GM21786 (cell line): ENCODE measurements at regions not wholly inside any gene's neighbourhood (a gene's known extent, or its start where the extent isn't known, plus 50 kb on each side); places are given as distances from the start of the nearest gene placed in this dataset.

ENCODE experiments used
- ATAC-seq: cut with Tn5 transposase; IDR thresholded peaks from one replicate; pipeline ENCODE4 v1.9.1; 2021; ENCODE audit not compliant: unreplicated experiment

GRCh38 chr4:156191044-156191781 is 237.5 kb upstream of the CTSO start:
- no peak for ATAC-seq

GRCh38 chr4:156190615-156191014 is 236.9 kb upstream of the CTSO start:
- no peak for ATAC-seq

GRCh38 chr4:156188596-156188995 is 234.9 kb upstream of the CTSO start:
- ATAC-seq, result no peak

- no peak for ATAC-seq
Measured at GRCh38 chr4:156186111-156186510, 232.4 kb upstream of the CTSO start.

- no peak for ATAC-seq
Measured at GRCh38 chr4:156185514-156186055, 231.9 kb upstream of the CTSO start.

DNA sequence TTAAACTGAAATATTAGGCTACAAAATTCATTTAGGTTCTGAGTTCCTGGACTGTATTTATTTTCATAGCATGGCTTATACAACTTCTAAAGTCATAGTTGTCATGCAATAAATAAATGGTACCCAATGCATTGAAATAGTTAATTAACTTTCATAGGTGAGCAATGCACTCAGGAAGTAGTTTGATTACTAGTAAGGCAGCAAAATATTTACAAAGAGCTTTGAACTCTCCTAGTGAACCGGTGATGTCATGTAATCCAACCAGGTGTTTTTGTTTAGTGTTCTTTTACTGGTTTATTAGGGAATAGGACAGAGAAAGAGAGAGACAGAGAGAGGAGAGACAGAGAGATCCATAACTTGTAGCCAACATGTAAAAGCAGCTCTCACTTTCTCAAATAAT is 228.6 kb upstream of the CTSO start:
- no peak for ATAC-seq

- no peak for ATAC-seq
Measured at GRCh38 chr4:156177941-156178340, 224.3 kb upstream of the CTSO start.

GRCh38 chr4:156176896-156177295 is 223.2 kb upstream of the CTSO start:
- ATAC-seq, result no peak

- peak; percentile 44 for ATAC-seq
Measured at GRCh38 chr4:156173937-156174336, 220.3 kb upstream of the CTSO start.

DNA sequence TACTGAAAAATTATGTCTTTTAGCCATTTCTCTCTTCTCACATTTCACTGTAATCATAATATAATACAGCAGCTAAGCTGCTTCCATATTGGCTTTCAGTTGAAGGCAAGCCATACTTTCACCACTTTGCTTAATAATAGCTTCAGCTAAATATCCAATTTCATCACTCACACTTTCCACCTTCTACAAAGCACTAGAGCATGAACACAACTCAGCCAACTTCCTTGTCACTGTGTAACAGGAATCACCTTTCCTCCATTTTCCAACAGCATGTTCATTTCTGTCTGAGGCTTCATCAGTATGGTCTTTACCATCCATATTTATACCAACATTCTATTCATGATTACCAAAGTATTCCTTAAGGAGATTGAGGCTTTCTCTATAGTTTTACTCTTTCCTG is 219.8 kb upstream of the CTSO start:
- ATAC-seq, result no peak

GRCh38 chr4:156169861-156170260 is 216.2 kb upstream of the CTSO start:
- no peak for ATAC-seq

GRCh38 chr4:156169011-156169410 is 215.3 kb upstream of the CTSO start:
- ATAC-seq, result peak; percentile 65

DNA sequence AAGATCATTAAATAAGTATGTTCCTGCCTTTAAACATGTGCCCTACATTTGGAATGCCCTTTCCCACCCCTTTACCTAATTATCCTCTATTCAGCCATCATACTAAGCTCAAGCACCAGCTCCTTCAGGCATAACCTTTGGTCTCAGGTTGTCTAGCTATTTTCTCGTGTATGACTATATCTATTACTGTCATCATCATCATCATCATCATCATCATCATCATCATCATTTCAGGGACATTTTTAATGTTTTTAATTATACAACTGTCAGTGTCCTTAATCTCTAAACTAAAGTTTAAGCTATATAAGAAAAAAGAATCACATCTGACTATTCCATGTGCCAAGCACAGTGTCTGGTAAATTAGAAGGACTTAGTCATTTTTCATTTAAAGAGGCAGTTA is 214.6 kb upstream of the CTSO start:
- ATAC-seq, result no peak

- ATAC-seq, result peak; percentile 90
Measured at GRCh38 chr4:156158747-156159146, 205.1 kb upstream of the CTSO start.

- ATAC-seq, result no peak
Measured at GRCh38 chr4:156154978-156155377, 201.3 kb upstream of the CTSO start.

- no peak for ATAC-seq
Measured at GRCh38 chr4:156146571-156146970, 192.9 kb upstream of the CTSO start.

- ATAC-seq, result no peak
Measured at GRCh38 chr4:156144961-156145360, 191.3 kb upstream of the CTSO start.

- ATAC-seq, result no peak
Measured at GRCh38 chr4:156138781-156139280, 185.2 kb upstream of the CTSO start.

- ATAC-seq, result no peak
Measured at GRCh38 chr4:156137679-156138473, 184.2 kb upstream of the CTSO start.

DNA sequence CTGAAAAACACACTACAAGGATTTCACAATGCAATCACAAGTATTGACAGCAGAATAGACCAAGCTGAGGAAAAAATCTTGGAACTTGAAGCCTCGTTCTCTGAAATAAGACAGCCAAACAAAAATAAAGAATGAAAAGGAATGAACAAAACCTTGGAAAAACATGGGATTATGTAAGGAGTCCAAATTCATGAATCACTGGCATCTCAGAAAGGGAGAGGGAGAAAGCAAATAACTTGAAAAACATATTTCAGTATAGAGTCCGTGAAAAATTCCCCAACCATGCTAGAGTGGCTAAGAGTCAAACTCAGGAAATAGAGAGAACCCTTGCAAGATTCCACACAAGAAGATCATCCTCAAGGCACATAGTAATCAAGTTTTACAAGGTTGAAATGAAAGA is 178.5 kb upstream of the CTSO start:
- no peak for ATAC-seq

GRCh38 chr4:156128616-156129015 is 174.9 kb upstream of the CTSO start:
- ATAC-seq, result no peak
